WTC11 (cell line): ENCODE measurements at regions not wholly inside any gene's neighbourhood (a gene's known extent, or its start where the extent isn't known, plus 50 kb on each side); places are given as distances from the start of the nearest gene placed in this dataset.

Experiments used
- ATAC-seq: fragments of 200-7000 bp; cut with Tn5 transposase; 2 replicates; pipeline ENCODE4 v1.10.0; 2021; ENCODE audit warnings: mild to moderate bottlenecking, moderate library complexity
- CTCF ChIA-PET: fragments of 300-600 bp; sonication (Branson Sonifier 250); formaldehyde crosslinking; loops from one replicate; lab custom pipeline; 2021; ENCODE audit warnings: antibody characterized with exemption; lab: Charles Lee
- POLR2A ChIA-PET: fragments of 350-600 bp; sonication (Branson Sonifier 250); formaldehyde crosslinking; loops from one replicate; lab custom pipeline; 2021; ENCODE audit warnings: antibody characterized with exemption; lab: Charles Lee
- DNase-seq: peaks from one replicate; pipeline ENCODE4 v3.0.0; 2021; ENCODE audit warnings: low spot score
- H3K27ac Mint-ChIP-seq: 2 replicates; pipeline ENCODE4 v1.8.0; 2021; ENCODE audit warnings: mixed read lengths
- H3K27me3 Mint-ChIP-seq: 2 replicates; pipeline ENCODE4 v1.8.0; 2021; ENCODE audit warnings: low read depth, mild to moderate bottlenecking, moderate library complexity, mixed read lengths
- H3K36me3 Mint-ChIP-seq: 2 replicates; pipeline ENCODE4 v1.8.0; 2021; ENCODE audit warnings: mixed read lengths
- H3K4me1 Mint-ChIP-seq: 2 replicates; pipeline ENCODE4 v1.8.0; 2022; ENCODE audit warnings: mixed read lengths
- H3K4me3 Mint-ChIP-seq: 2 replicates; pipeline ENCODE4 v1.8.0; 2021; ENCODE audit warnings: mild to moderate bottlenecking, moderate library complexity, mixed read lengths
- H3K9me3 Mint-ChIP-seq: 2 replicates; pipeline ENCODE4 v1.8.0; 2021; ENCODE audit warnings: mixed read lengths
- AFF4 ChIP-seq: sonication (generic); formaldehyde crosslinking; IDR thresholded peaks from 2 replicates; pipeline ENCODE4 v1.8.1; 2023; ENCODE audit warnings: mild to moderate bottlenecking, missing genetic modification reagents, borderline replicate concordance
- CREB1 ChIP-seq: sonication (generic); formaldehyde crosslinking; IDR thresholded peaks from 2 replicates; pipeline ENCODE4 v1.8.0; 2023; ENCODE audit warnings: mild to moderate bottlenecking, missing genetic modification reagents
- E2F5 ChIP-seq: sonication (generic); formaldehyde crosslinking; IDR thresholded peaks from 2 replicates; pipeline ENCODE4 v1.8.1; 2022; ENCODE audit warnings: mild to moderate bottlenecking, moderate library complexity, missing genetic modification reagents
- EMX1 ChIP-seq: fragments of 250-450 bp; sonication (Bioruptor Pico); IDR thresholded peaks from 2 replicates; pipeline ENCODE4 v1.8.0; 2021; ENCODE audit warnings: mild to moderate bottlenecking
- ETV6 ChIP-seq: sonication (generic); formaldehyde crosslinking; IDR thresholded peaks from 2 replicates; pipeline ENCODE4 v1.8.1; 2022; ENCODE audit warnings: mild to moderate bottlenecking, missing genetic modification reagents
- FOXJ3 ChIP-seq: sonication (generic); formaldehyde crosslinking; IDR thresholded peaks from 2 replicates; pipeline ENCODE4 v1.9.0; 2021; ENCODE audit warnings: missing genetic modification reagents, mild to moderate bottlenecking, borderline replicate concordance
- FOXK1 ChIP-seq: sonication (generic); formaldehyde crosslinking; IDR thresholded peaks from 2 replicates; pipeline ENCODE4 v1.8.0; 2022; ENCODE audit warnings: mild to moderate bottlenecking, moderate library complexity, missing genetic modification reagents
- MAX ChIP-seq: sonication (generic); formaldehyde crosslinking; IDR thresholded peaks from 2 replicates; pipeline ENCODE4 v1.8.0; 2022; ENCODE audit warnings: mild to moderate bottlenecking, missing genetic modification reagents
- NFATC4 ChIP-seq: fragments of 250-450 bp; sonication (Bioruptor Pico); IDR thresholded peaks from 2 replicates; pipeline ENCODE4 v1.9.0; 2021; ENCODE audit warnings: mild to moderate bottlenecking
- OVOL2 ChIP-seq: fragments of 250-450 bp; sonication (Bioruptor Pico); IDR thresholded peaks from 2 replicates; pipeline ENCODE4 v1.9.0; 2021; ENCODE audit warnings: mild to moderate bottlenecking, borderline replicate concordance
- PREB ChIP-seq: sonication (generic); formaldehyde crosslinking; IDR thresholded peaks from 2 replicates; pipeline ENCODE4 v1.8.1; 2022; ENCODE audit warnings: mild to moderate bottlenecking, missing genetic modification reagents, moderate library complexity, borderline replicate concordance
- SMAD3 ChIP-seq: sonication (generic); formaldehyde crosslinking; IDR thresholded peaks from 2 replicates; pipeline ENCODE4 v1.8.0; 2022; ENCODE audit warnings: missing genetic modification reagents, mild to moderate bottlenecking, borderline replicate concordance
- SMAD4 ChIP-seq: sonication (generic); formaldehyde crosslinking; IDR thresholded peaks from 2 replicates; pipeline ENCODE4 v1.8.0; 2022; ENCODE audit warnings: mild to moderate bottlenecking, missing genetic modification reagents
- TCF7 ChIP-seq: sonication (generic); formaldehyde crosslinking; IDR thresholded peaks from 2 replicates; pipeline ENCODE4 v1.8.0; 2022; ENCODE audit warnings: mild to moderate bottlenecking, low read depth, missing genetic modification reagents, moderate library complexity
- TEAD4 ChIP-seq: sonication (generic); formaldehyde crosslinking; IDR thresholded peaks from 2 replicates; pipeline ENCODE4 v1.8.0; 2022; ENCODE audit warnings: mild to moderate bottlenecking, missing genetic modification reagents
- USF1 ChIP-seq: sonication (generic); formaldehyde crosslinking; IDR thresholded peaks from 2 replicates; pipeline ENCODE4 v1.8.0; 2022; ENCODE audit warnings: mild to moderate bottlenecking, missing genetic modification reagents
- ZBTB21 ChIP-seq: sonication (generic); formaldehyde crosslinking; IDR thresholded peaks from 2 replicates; pipeline ENCODE4 v1.8.1; 2023; ENCODE audit warnings: mild to moderate bottlenecking, missing genetic modification reagents, borderline replicate concordance
- ZNF232 ChIP-seq: sonication (generic); formaldehyde crosslinking; IDR thresholded peaks from 2 replicates; pipeline ENCODE4 v1.8.0; 2022; ENCODE audit warnings: mild to moderate bottlenecking, missing genetic modification reagents
- ZNF263 ChIP-seq: sonication (generic); formaldehyde crosslinking; IDR thresholded peaks from 2 replicates; pipeline ENCODE4 v1.8.1; 2022; ENCODE audit warnings: low read depth, mild to moderate bottlenecking, moderate library complexity, missing genetic modification reagents
- TF ChIP-seq, protein P1 (sequence below): sonication (generic); formaldehyde crosslinking; conservative IDR thresholded peaks from 2 replicates; pipeline ENCODE4 v1.8.1; 2022; ENCODE audit warnings: mild to moderate bottlenecking, missing genetic modification reagents
- TF ChIP-seq, protein P2 (sequence below): sonication (generic); formaldehyde crosslinking; IDR thresholded peaks from 2 replicates; pipeline ENCODE4 v1.8.1; 2023; ENCODE audit warnings: mild to moderate bottlenecking, missing genetic modification reagents

GRCh38 chr13:104327211-104327610, 1261.0 kb upstream of the SLC10A2 start:
- ATAC-seq = no peak
- Mint-ChIP-seq H3K27ac (no peak overlapping the region), H3K4me3 (no peak overlapping the region), H3K27me3 (no peaks in the 10 kb centered on the region), H3K9me3 (peaks cover 28% of the 10 kb centered on the region), H3K36me3 (peaks cover 15% of the 10 kb centered on the region), H3K4me1 (no peaks in the 10 kb centered on the region)
- ChIA-PET POLR2A (no interaction called here), CTCF (no interaction called here)
- DNase-seq = no peak
- TF ChIP-seq OVOL2 (CRISPR knock-in tag) (no peak), AFF4 (CRISPR knock-in tag) (no peak), EMX1 (no peak), FOXJ3 (no peak), E2F5 (CRISPR knock-in tag) (no peak), PREB (no peak), USF1 (no peak), NFATC4 (CRISPR knock-in tag) (no peak), MAX (CRISPR knock-in tag) (no peak), SMAD4 (CRISPR knock-in tag) (no peak), ZNF232 (CRISPR knock-in tag) (no peak), SMAD3 (no peak), CREB1 (CRISPR knock-in tag) (no peak), ZNF263 (CRISPR knock-in tag) (no peak)
- TF ChIP-seq, protein P1, sequence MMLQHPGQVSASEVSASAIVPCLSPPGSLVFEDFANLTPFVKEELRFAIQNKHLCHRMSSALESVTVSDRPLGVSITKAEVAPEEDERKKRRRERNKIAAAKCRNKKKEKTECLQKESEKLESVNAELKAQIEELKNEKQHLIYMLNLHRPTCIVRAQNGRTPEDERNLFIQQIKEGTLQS (CRISPR knock-in tag) = no peak
- TF ChIP-seq, all 79 proteins: peak for 0

DNA sequence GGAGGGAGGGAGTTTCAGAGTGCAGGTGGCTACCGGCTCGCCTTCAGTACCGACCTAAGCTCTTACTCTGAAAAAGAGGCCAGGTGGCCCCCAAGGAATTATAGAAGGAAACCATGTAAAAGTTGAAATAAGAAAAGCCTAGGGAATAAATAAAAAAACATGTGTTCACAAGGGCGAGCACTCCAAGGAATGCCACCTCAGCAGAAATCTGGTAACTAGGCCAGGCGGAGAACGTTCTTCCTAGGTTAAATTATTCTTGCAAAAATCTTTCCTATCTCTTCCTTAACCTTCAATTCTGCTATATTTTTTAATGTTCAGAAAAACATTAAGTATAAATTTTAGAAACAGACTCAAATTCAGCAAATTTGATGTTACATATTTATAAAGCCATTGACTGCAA, 1260.3 kb upstream of the SLC10A2 start:
- H3K9me3 Mint-ChIP-seq = peaks cover 21% of the 10 kb centered on the region
- TF ChIP-seq, protein P2, sequence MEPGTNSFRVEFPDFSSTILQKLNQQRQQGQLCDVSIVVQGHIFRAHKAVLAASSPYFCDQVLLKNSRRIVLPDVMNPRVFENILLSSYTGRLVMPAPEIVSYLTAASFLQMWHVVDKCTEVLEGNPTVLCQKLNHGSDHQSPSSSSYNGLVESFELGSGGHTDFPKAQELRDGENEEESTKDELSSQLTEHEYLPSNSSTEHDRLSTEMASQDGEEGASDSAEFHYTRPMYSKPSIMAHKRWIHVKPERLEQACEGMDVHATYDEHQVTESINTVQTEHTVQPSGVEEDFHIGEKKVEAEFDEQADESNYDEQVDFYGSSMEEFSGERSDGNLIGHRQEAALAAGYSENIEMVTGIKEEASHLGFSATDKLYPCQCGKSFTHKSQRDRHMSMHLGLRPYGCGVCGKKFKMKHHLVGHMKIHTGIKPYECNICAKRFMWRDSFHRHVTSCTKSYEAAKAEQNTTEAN (CRISPR knock-in tag) = no peak
- TF ChIP-seq ZBTB21 (CRISPR knock-in tag) = no peak
- TF ChIP-seq ETV6 (CRISPR knock-in tag) = no peak
- no peak for TF ChIP-seq TEAD4 (CRISPR knock-in tag)
- TF ChIP-seq TCF7 (CRISPR knock-in tag) = no peak
- no peak for TF ChIP-seq FOXK1
- DNase-seq (no peak), ATAC-seq (no peak)
- H3K27me3 Mint-ChIP-seq = no peaks in the 10 kb centered on the region
- H3K4me1 Mint-ChIP-seq = no peaks in the 10 kb centered on the region
- ChIA-PET POLR2A (no interaction called here), CTCF (no interaction called here)
- no peak overlapping the region for H3K27ac Mint-ChIP-seq
- H3K4me3 Mint-ChIP-seq = no peak overlapping the region
- peaks cover 8% of the 10 kb centered on the region for H3K36me3 Mint-ChIP-seq
